Mucosa of rectum (tissue), 2 donors: ENCODE measurements at regions not wholly inside any gene's neighbourhood (a gene's known extent, or its start where the extent isn't known, plus 50 kb on each side); places are given as distances from the start of the nearest gene placed in this dataset.
"Not testable (repeated sequence)": the region's sequence is repeated elsewhere in the genome, so short reads cannot be mapped to it uniquely, and the experiment has no call there.

Source experiments
- H3K27ac ChIP-seq, 2 donors: one replicate each; pipeline ENCODE4 v1.7.0; 2013; ENCODE audit warnings: inconsistent platforms in 2 of 2, low read depth in 2 of 2, low read length in 2 of 2
- H3K27me3 ChIP-seq, 2 donors: one replicate each; pipeline ENCODE4 v1.7.0; 2013; ENCODE audit warnings: low read length in 2 of 2; ENCODE audit not compliant: control insufficient read depth in 2 of 2, insufficient read depth in 2 of 2
- H3K36me3 ChIP-seq, 2 donors: one replicate each; pipeline ENCODE4 v1.7.0; 2013; ENCODE audit warnings: low read length in 2 of 2; ENCODE audit not compliant: control insufficient read depth in 2 of 2, insufficient read depth in 2 of 2
- H3K4me1 ChIP-seq, 2 donors: one replicate each; pipeline ENCODE4 v1.7.0; 2013; ENCODE audit warnings: low read length in 2 of 2, mild to moderate bottlenecking in 1 of 2; ENCODE audit not compliant: control insufficient read depth in 2 of 2, insufficient read depth in 2 of 2
- H3K4me3 ChIP-seq, 2 donors: one replicate each; pipeline ENCODE4 v1.7.0; 2013; ENCODE audit warnings: low read length in 2 of 2
- H3K9ac ChIP-seq, 2 donors: one replicate each; pipeline ENCODE4 v1.7.0; 2013; ENCODE audit warnings: low read length in 2 of 2, low read depth in 1 of 2, mild to moderate bottlenecking in 1 of 2
- H3K9me3 ChIP-seq, 2 donors: one replicate each; pipeline ENCODE4 v1.7.0; 2013; ENCODE audit warnings: low read length in 2 of 2; ENCODE audit not compliant: control insufficient read depth in 2 of 2
- donor health status: healthy.
- donor health status: Normal muscosa, but diverticular disease.

GRCh38 chr20:6663104-6663503 lies 104.4 kb upstream of the BMP2 start:
- peak overlapping the region; percentile 61 to 69 for H3K27ac ChIP-seq
- H3K4me1 ChIP-seq, result peaks cover 12 to 25% of the 10 kb centered on the region in 2 donors
- H3K9me3 ChIP-seq, result no peaks in the 10 kb centered on the region
- H3K27me3 ChIP-seq, result no peaks in the 10 kb centered on the region
- no peak overlapping the region for H3K9ac ChIP-seq
- no peaks in the 10 kb centered on the region for H3K36me3 ChIP-seq
- H3K4me3 ChIP-seq, result no peak overlapping the region

GRCh38 chr20:6662309-6662708 lies 105.2 kb upstream of the BMP2 start:
- H3K4me1 ChIP-seq, result peaks cover 12 to 25% of the 10 kb centered on the region in 2 donors
- H3K27ac ChIP-seq, result peak overlapping the region in 1 of 2 donors; percentile 69
- no peaks in the 10 kb centered on the region for H3K27me3 ChIP-seq
- no peak overlapping the region for H3K9ac ChIP-seq
- H3K36me3 ChIP-seq, result no peaks in the 10 kb centered on the region
- H3K9me3 ChIP-seq, result no peaks in the 10 kb centered on the region
- H3K4me3 ChIP-seq, result no peak overlapping the region

- peak overlapping the region; percentile 81 to 85 for H3K27ac ChIP-seq
- no peak overlapping the region for H3K4me3 ChIP-seq
- no peaks in the 10 kb centered on the region for H3K9me3 ChIP-seq
- no peaks in the 10 kb centered on the region for H3K36me3 ChIP-seq
- H3K4me1 ChIP-seq, result peaks cover 12 to 33% of the 10 kb centered on the region in 2 donors
- peak overlapping the region in 1 of 2 donors; percentile 34 for H3K9ac ChIP-seq
- H3K27me3 ChIP-seq, result no peaks in the 10 kb centered on the region
Measured at GRCh38 chr20:6660441-6660840, 107.0 kb upstream of the BMP2 start.

- H3K4me1 ChIP-seq, result peaks cover 9 to 41% of the 10 kb centered on the region in 2 donors
- not testable (repeated sequence) for H3K27ac ChIP-seq, H3K9ac ChIP-seq, H3K36me3 ChIP-seq, H3K4me3 ChIP-seq, H3K27me3 ChIP-seq, H3K9me3 ChIP-seq
Measured at GRCh38 chr20:6658909-6659308, 108.6 kb upstream of the BMP2 start.

GRCh38 chr20:6657904-6658303 lies 109.6 kb upstream of the BMP2 start:
- Histone ChIP-seq H3K9me3 (no peaks in the 10 kb centered on the region), H3K9ac (no peak overlapping the region), H3K36me3 (no peaks in the 10 kb centered on the region), H3K27me3 (no peaks in the 10 kb centered on the region), H3K4me3 (no peak overlapping the region), H3K4me1 (peaks cover 8 to 35% of the 10 kb centered on the region in 2 donors), H3K27ac (no peak overlapping the region)

- no peaks in the 10 kb centered on the region for H3K9me3 ChIP-seq
- H3K27ac ChIP-seq, result no peak overlapping the region
- H3K4me3 ChIP-seq, result no peak overlapping the region
- no peaks in the 10 kb centered on the region for H3K27me3 ChIP-seq
- H3K4me1 ChIP-seq, result peaks cover 4 to 31% of the 10 kb centered on the region in 2 donors
- no peak overlapping the region for H3K9ac ChIP-seq
- no peaks in the 10 kb centered on the region for H3K36me3 ChIP-seq
Measured at GRCh38 chr20:6657111-6657510, 110.4 kb upstream of the BMP2 start.

- Histone ChIP-seq H3K4me3 (no peak overlapping the region), H3K27me3 (no peaks in the 10 kb centered on the region), H3K27ac (peak overlapping the region; percentile 60 to 74), H3K9me3 (no peaks in the 10 kb centered on the region), H3K9ac (peak overlapping the region in 1 of 2 donors; percentile 14), H3K36me3 (no peaks in the 10 kb centered on the region), H3K4me1 (peaks cover 0 to 16% of the 10 kb centered on the region in 2 donors)
Measured at GRCh38 chr20:6654513-6655252, 112.8 kb upstream of the BMP2 start.

GRCh38 chr20:6651561-6651960 lies 115.9 kb upstream of the BMP2 start:
- Histone ChIP-seq H3K27me3 (no peaks in the 10 kb centered on the region), H3K9me3 (no peaks in the 10 kb centered on the region), H3K27ac (no peak overlapping the region), H3K9ac (no peak overlapping the region), H3K4me1 (peaks cover 0 to 16% of the 10 kb centered on the region in 2 donors), H3K4me3 (no peak overlapping the region), H3K36me3 (no peaks in the 10 kb centered on the region)

- H3K9ac ChIP-seq, result no peak overlapping the region
Measured at GRCh38 chr20:6651016-6651415, 116.5 kb upstream of the BMP2 start.

GRCh38 chr20:6646021-6646636 lies 121.4 kb upstream of the BMP2 start:
- H3K36me3 ChIP-seq, result no peaks in the 10 kb centered on the region
- H3K4me1 ChIP-seq, result no peaks in the 10 kb centered on the region
- H3K4me3 ChIP-seq, result no peak overlapping the region
- H3K27ac ChIP-seq, result no peak overlapping the region
- H3K27me3 ChIP-seq, result no peaks in the 10 kb centered on the region
- H3K9ac ChIP-seq, result no peak overlapping the region
- H3K9me3 ChIP-seq, result no peaks in the 10 kb centered on the region

More at GRCh38 chr20:6651016-6651415, 116.5 kb upstream of the BMP2 start:
- H3K9me3 ChIP-seq, result no peaks in the 10 kb centered on the region
- no peak overlapping the region for H3K4me3 ChIP-seq
- no peak overlapping the region for H3K27ac ChIP-seq
- H3K36me3 ChIP-seq, result no peaks in the 10 kb centered on the region
- H3K27me3 ChIP-seq, result no peaks in the 10 kb centered on the region
- H3K4me1 ChIP-seq, result peaks cover 0 to 12% of the 10 kb centered on the region in 2 donors
